Karpas-422 (cell line): ENCODE measurements at regions not wholly inside any gene's neighbourhood (a gene's known extent, or its start where the extent isn't known, plus 50 kb on each side); places are given as distances from the start of the nearest gene placed in this dataset.
A peak's percentile ranks its signal among the peaks of the same experiment; 100 is the strongest.
"Not testable (repeated sequence)": the region's sequence is repeated elsewhere in the genome, so short reads cannot be mapped to it uniquely, and the experiment has no call there.

Experiments
- DNase-seq: peaks from one replicate; pipeline ENCODE4 v3.0.0-alpha.2; 2015
- H2AFZ ChIP-seq: fragments of 200-600 bp; sonication (generic); 2 replicates; pipeline ENCODE4 v1.6.1; 2014; ENCODE audit warnings: antibody characterized with exemption, low read length, mixed read lengths
- H3K27ac ChIP-seq: fragments of 200-600 bp; sonication (generic); 2 replicates; pipeline ENCODE4 v1.5.1; 2014; ENCODE audit warnings: mild to moderate bottlenecking, low read length, moderate library complexity
- H3K27me3 ChIP-seq: fragments of 200-600 bp; sonication (generic); 2 replicates; pipeline ENCODE4 v1.6.1; 2014; ENCODE audit warnings: low read length, mixed read lengths
- H3K36me3 ChIP-seq: fragments of 200-600 bp; sonication (generic); 2 replicates; pipeline ENCODE4 v1.6.1; 2014; ENCODE audit warnings: low read length, mixed read lengths; ENCODE audit not compliant: insufficient read depth
- H3K4me1 ChIP-seq: fragments of 200-600 bp; sonication (generic); 2 replicates; pipeline ENCODE4 v1.6.1; 2014; ENCODE audit warnings: mild to moderate bottlenecking, low read length, mixed read lengths
- H3K4me2 ChIP-seq: fragments of 200-600 bp; sonication (generic); 2 replicates; pipeline ENCODE4 v1.6.1; 2014; ENCODE audit warnings: low read length, low read depth, mild to moderate bottlenecking; ENCODE audit not compliant: poor library complexity, severe bottlenecking
- H3K4me3 ChIP-seq: fragments of 200-600 bp; sonication (generic); 2 replicates; pipeline ENCODE4 v1.5.1; 2014; ENCODE audit warnings: mild to moderate bottlenecking, antibody characterized with exemption, low read length, mixed read lengths
- H3K79me2 ChIP-seq: fragments of 200-600 bp; sonication (generic); 2 replicates; pipeline ENCODE4 v1.6.1; 2014; ENCODE audit warnings: mild to moderate bottlenecking, low read length, mixed read lengths
- H3K9ac ChIP-seq: fragments of 200-600 bp; sonication (generic); 2 replicates; pipeline ENCODE4 v1.6.0; 2014; ENCODE audit warnings: low read length
- H3K9me2 ChIP-seq: fragments of 200-600 bp; sonication (generic), shearing (Covaris generic); replicated peaks from 2 replicates; pipeline ENCODE4 v1.6.0; 2014; ENCODE audit warnings: mild to moderate bottlenecking, low read length, moderate library complexity; ENCODE audit not compliant: insufficient read depth
- H3K9me3 ChIP-seq: fragments of 300-700, 200-600 bp; sonication (generic); 2 replicates; pipeline ENCODE4 v1.6.1; 2014; ENCODE audit warnings: low read length, mixed read lengths
- H4K20me1 ChIP-seq: fragments of 200-600 bp; sonication (generic); 2 replicates; pipeline ENCODE4 v1.6.1; 2014; ENCODE audit warnings: mild to moderate bottlenecking, antibody characterized with exemption, low read length, low read depth; ENCODE audit not compliant: insufficient read depth

- H2AFZ ChIP-seq, result no peak overlapping the region
Observed at GRCh38 chr2:161480123-161480522, 64.0 kb downstream of the TBR1 start.

GRCh38 chr2:161481619-161482018 is 65.5 kb downstream of the TBR1 start:
- Histone ChIP-seq H3K9ac (no peak overlapping the region), H3K4me1 (no peaks in the 10 kb centered on the region), H3K36me3 (no peaks in the 10 kb centered on the region), H3K27me3 (no peaks in the 10 kb centered on the region), H3K9me3 (peaks cover 10% of the 10 kb centered on the region; the same call in 1 of the 2 replicates), H3K79me2 (no peaks in the 10 kb centered on the region), H3K4me2 (no peak overlapping the region), H3K4me3 (no peak overlapping the region), H4K20me1 (no peaks in the 10 kb centered on the region), H3K27ac (no peak overlapping the region), H2AFZ (no peak overlapping the region), H3K9me2 (no peaks in the 10 kb centered on the region)
- no peak for DNase-seq

More at GRCh38 chr2:161480123-161480522, 64.0 kb downstream of the TBR1 start:
- no peaks in the 10 kb centered on the region for H4K20me1 ChIP-seq
- H3K79me2 ChIP-seq, result no peaks in the 10 kb centered on the region
- no peaks in the 10 kb centered on the region for H3K36me3 ChIP-seq
- H3K27ac ChIP-seq, result no peak overlapping the region
- H3K4me3 ChIP-seq, result no peak overlapping the region
- H3K9me2 ChIP-seq, result no peaks in the 10 kb centered on the region
- no peak overlapping the region for H3K4me2 ChIP-seq
- H3K27me3 ChIP-seq, result no peaks in the 10 kb centered on the region
- peaks cover 10% of the 10 kb centered on the region; the same call in 1 of the 2 replicates for H3K9me3 ChIP-seq
- H3K4me1 ChIP-seq, result no peaks in the 10 kb centered on the region
- no peak for DNase-seq
- H3K9ac ChIP-seq, result no peak overlapping the region

GRCh38 chr2:161484061-161484460 is 68.0 kb downstream of the TBR1 start:
- no peak overlapping the region for H3K27ac ChIP-seq
- no peak overlapping the region for H3K9ac ChIP-seq
- no peaks in the 10 kb centered on the region for H4K20me1 ChIP-seq
- no peaks in the 10 kb centered on the region for H3K27me3 ChIP-seq
- no peaks in the 10 kb centered on the region for H3K9me2 ChIP-seq
- H3K79me2 ChIP-seq, result no peaks in the 10 kb centered on the region
- DNase-seq, result no peak
- no peak overlapping the region for H3K4me2 ChIP-seq
- H2AFZ ChIP-seq, result no peak overlapping the region
- no peak overlapping the region for H3K4me3 ChIP-seq
- no peaks in the 10 kb centered on the region for H3K4me1 ChIP-seq
- no peaks in the 10 kb centered on the region for H3K36me3 ChIP-seq
- peaks cover 10% of the 10 kb centered on the region; the same call in 1 of the 2 replicates for H3K9me3 ChIP-seq

GRCh38 chr2:161486111-161486510 is 70.0 kb downstream of the TBR1 start:
- Histone ChIP-seq H3K27me3 (no peaks in the 10 kb centered on the region), H3K4me3 (no peak overlapping the region), H3K36me3 (no peaks in the 10 kb centered on the region), H4K20me1 (no peaks in the 10 kb centered on the region), H3K9ac (no peak overlapping the region), H3K4me2 (no peak overlapping the region), H3K9me2 (no peaks in the 10 kb centered on the region), H3K27ac (no peak overlapping the region), H3K4me1 (no peaks in the 10 kb centered on the region), H3K79me2 (no peaks in the 10 kb centered on the region), H2AFZ (no peak overlapping the region), H3K9me3 (0 out of 2 replicates have a peak, but pooled peaks cover 4% of the 10 kb centered on the region)
- no peak for DNase-seq

- H3K27ac ChIP-seq, result no peak overlapping the region
- no peak overlapping the region for H2AFZ ChIP-seq
- H3K9me2 ChIP-seq, result no peaks in the 10 kb centered on the region
- H3K4me2 ChIP-seq, result no peak overlapping the region
- H3K79me2 ChIP-seq, result no peaks in the 10 kb centered on the region
- no peaks in the 10 kb centered on the region for H4K20me1 ChIP-seq
- no peaks in the 10 kb centered on the region for H3K4me1 ChIP-seq
- no peak overlapping the region for H3K4me3 ChIP-seq
- DNase-seq, result no peak
- no peaks in the 10 kb centered on the region for H3K36me3 ChIP-seq
- H3K27me3 ChIP-seq, result no peaks in the 10 kb centered on the region
- no peak overlapping the region for H3K9ac ChIP-seq
- H3K9me3 ChIP-seq, result no peaks in the 10 kb centered on the region
Observed at GRCh38 chr2:161488131-161488699, 72.1 kb downstream of the TBR1 start.

GRCh38 chr2:161488879-161489278 is 72.8 kb downstream of the TBR1 start:
- H3K4me2 ChIP-seq, result no peak overlapping the region
- H2AFZ ChIP-seq, result no peak overlapping the region
- no peaks in the 10 kb centered on the region for H4K20me1 ChIP-seq
- no peak overlapping the region for H3K4me3 ChIP-seq
- H3K9me3 ChIP-seq, result no peaks in the 10 kb centered on the region
- H3K9me2 ChIP-seq, result no peaks in the 10 kb centered on the region
- H3K4me1 ChIP-seq, result no peaks in the 10 kb centered on the region
- H3K36me3 ChIP-seq, result no peaks in the 10 kb centered on the region
- no peak overlapping the region for H3K9ac ChIP-seq
- no peaks in the 10 kb centered on the region for H3K79me2 ChIP-seq
- H3K27me3 ChIP-seq, result no peaks in the 10 kb centered on the region
- DNase-seq, result no peak
- no peak overlapping the region for H3K27ac ChIP-seq

- not testable (repeated sequence) for DNase-seq, H3K4me1 ChIP-seq, H4K20me1 ChIP-seq
Observed at GRCh38 chr2:161500892-161501610, 85.0 kb downstream of the TBR1 start.

GRCh38 chr2:161502279-161502678 is 86.2 kb downstream of the TBR1 start:
- not testable (repeated sequence) for H3K27ac ChIP-seq, H3K79me2 ChIP-seq, H3K4me3 ChIP-seq, H3K36me3 ChIP-seq, H3K4me1 ChIP-seq, DNase-seq, H3K4me2 ChIP-seq, H3K9me2 ChIP-seq, H3K27me3 ChIP-seq, H3K9ac ChIP-seq, H3K9me3 ChIP-seq, H2AFZ ChIP-seq, H4K20me1 ChIP-seq

More at GRCh38 chr2:161500892-161501610, 85.0 kb downstream of the TBR1 start:
- peak overlapping the region; percentile 63 for H3K4me2 ChIP-seq
- H3K27me3 ChIP-seq, H3K9ac ChIP-seq, H3K9me3 ChIP-seq, H3K27ac ChIP-seq, H3K79me2 ChIP-seq, H3K36me3 ChIP-seq, H2AFZ ChIP-seq, H3K9me2 ChIP-seq: not testable (repeated sequence)
- H3K4me3 ChIP-seq, result peak overlapping the region; percentile 19; the same call in 1 of the 2 replicates
